ENCODE measurements at regions not wholly inside any gene's neighbourhood (a gene's known extent, or its start where the extent isn't known, plus 50 kb on each side); places are given as distances from the start of the nearest gene placed in this dataset.

- no peaks in the 10 kb centered on the region for H3K4me1 ChIP-seq (ENCODE audit: control insufficient read depth, extremely low read depth, insufficient read depth, low read length)
- DNase-seq (ENCODE audit: low read depth, low spot score) (no peak), FAIRE-seq (no peak)
- no peak overlapping the region for H3K9ac ChIP-seq (ENCODE audit: control insufficient read depth, extremely low read depth, insufficient read depth, low read length)
- H4K20me1 ChIP-seq (ENCODE audit: control insufficient read depth, extremely low read depth, insufficient read depth, low read length) = no peaks in the 10 kb centered on the region
- H3K9me1 ChIP-seq (ENCODE audit: control insufficient read depth, extremely low read depth, insufficient read depth, low read length) = no peaks in the 10 kb centered on the region
- dilution Hi-C loops (cut with MboI; ENCODE audit: extremely low pct_ligation_motif_present, low sequenced_read_pairs) = no loop called here
- H3K79me2 ChIP-seq (ENCODE audit: control insufficient read depth, insufficient read depth, low read length) = no peaks in the 10 kb centered on the region
- H3K36me3 ChIP-seq (ENCODE audit: control insufficient read depth in 2 of 2, extremely low read depth in 1 of 2, insufficient read depth in 2 of 2, low read length in 2 of 2) = no peaks in the 10 kb centered on the region
- no peaks in the 10 kb centered on the region for H3K9me3 ChIP-seq (ENCODE audit: control insufficient read depth, low read depth, low read length)
- no peak overlapping the region for H3K27ac ChIP-seq (ENCODE audit: control insufficient read depth, insufficient read depth, low read length)
- H2AFZ ChIP-seq (ENCODE audit: control insufficient read depth, low read length) = no peak overlapping the region
- H3K27me3 ChIP-seq (ENCODE audit: control insufficient read depth, extremely low read depth, insufficient read depth, low read length) = no peaks in the 10 kb centered on the region
- TF ChIP-seq, protein P1, sequence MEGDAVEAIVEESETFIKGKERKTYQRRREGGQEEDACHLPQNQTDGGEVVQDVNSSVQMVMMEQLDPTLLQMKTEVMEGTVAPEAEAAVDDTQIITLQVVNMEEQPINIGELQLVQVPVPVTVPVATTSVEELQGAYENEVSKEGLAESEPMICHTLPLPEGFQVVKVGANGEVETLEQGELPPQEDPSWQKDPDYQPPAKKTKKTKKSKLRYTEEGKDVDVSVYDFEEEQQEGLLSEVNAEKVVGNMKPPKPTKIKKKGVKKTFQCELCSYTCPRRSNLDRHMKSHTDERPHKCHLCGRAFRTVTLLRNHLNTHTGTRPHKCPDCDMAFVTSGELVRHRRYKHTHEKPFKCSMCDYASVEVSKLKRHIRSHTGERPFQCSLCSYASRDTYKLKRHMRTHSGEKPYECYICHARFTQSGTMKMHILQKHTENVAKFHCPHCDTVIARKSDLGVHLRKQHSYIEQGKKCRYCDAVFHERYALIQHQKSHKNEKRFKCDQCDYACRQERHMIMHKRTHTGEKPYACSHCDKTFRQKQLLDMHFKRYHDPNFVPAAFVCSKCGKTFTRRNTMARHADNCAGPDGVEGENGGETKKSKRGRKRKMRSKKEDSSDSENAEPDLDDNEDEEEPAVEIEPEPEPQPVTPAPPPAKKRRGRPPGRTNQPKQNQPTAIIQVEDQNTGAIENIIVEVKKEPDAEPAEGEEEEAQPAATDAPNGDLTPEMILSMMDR (optimal IDR thresholded peaks at IDR 0.05 in 1 of 3, IDR thresholded peaks at IDR 0.05 in 1 of 3, conservative IDR thresholded peaks at IDR 0.05 in 1 of 3; ENCODE audit: extremely low read depth in 1 of 3, insufficient read depth in 2 of 3, low read length in 3 of 3) = no peak
- no peak for TF ChIP-seq EZH2 (IDR thresholded peaks at IDR 0.05; ENCODE audit: low read length)
- no peak overlapping the region for H3K4me3 ChIP-seq (ENCODE audit: control insufficient read depth in 2 of 3, extremely low read depth in 1 of 3, insufficient read depth in 2 of 3, low read depth in 1 of 3, low read length in 3 of 3)
- no peak overlapping the region for H3K4me2 ChIP-seq (ENCODE audit: control insufficient read depth, extremely low read depth, insufficient read depth, low read depth, low read length)
These were observed 145.0 kb upstream of the ZC3H11B start for GRCh38 chr1:219757890-219758289.

GRCh38 chr1:219755234-219755633, 142.3 kb upstream of the ZC3H11B start:
- Histone ChIP-seq H2AFZ (ENCODE audit: control insufficient read depth, low read length) (no peak overlapping the region), H3K4me2 (ENCODE audit: control insufficient read depth, extremely low read depth, insufficient read depth, low read depth, low read length) (no peak overlapping the region), H3K9me3 (ENCODE audit: control insufficient read depth, low read depth, low read length) (no peaks in the 10 kb centered on the region), H3K27me3 (ENCODE audit: control insufficient read depth, extremely low read depth, insufficient read depth, low read length) (no peaks in the 10 kb centered on the region), H4K20me1 (ENCODE audit: control insufficient read depth, extremely low read depth, insufficient read depth, low read length) (no peaks in the 10 kb centered on the region), H3K9ac (ENCODE audit: control insufficient read depth, extremely low read depth, insufficient read depth, low read length) (no peak overlapping the region), H3K4me1 (ENCODE audit: control insufficient read depth, extremely low read depth, insufficient read depth, low read length) (no peaks in the 10 kb centered on the region), H3K36me3 (ENCODE audit: control insufficient read depth in 2 of 2, extremely low read depth in 1 of 2, insufficient read depth in 2 of 2, low read length in 2 of 2) (no peaks in the 10 kb centered on the region), H3K79me2 (ENCODE audit: control insufficient read depth, insufficient read depth, low read length) (no peaks in the 10 kb centered on the region), H3K4me3 (ENCODE audit: control insufficient read depth in 2 of 3, extremely low read depth in 1 of 3, insufficient read depth in 2 of 3, low read depth in 1 of 3, low read length in 3 of 3) (no peak overlapping the region), H3K9me1 (ENCODE audit: control insufficient read depth, extremely low read depth, insufficient read depth, low read length) (no peaks in the 10 kb centered on the region), H3K27ac (ENCODE audit: control insufficient read depth, insufficient read depth, low read length) (no peak overlapping the region)
- FAIRE-seq = no peak
- DNase-seq (ENCODE audit: low read depth, low spot score) = no peak
- dilution Hi-C loops (cut with MboI; ENCODE audit: extremely low pct_ligation_motif_present, low sequenced_read_pairs) = no loop called here
- TF ChIP-seq, protein P1 (optimal IDR thresholded peaks at IDR 0.05 in 1 of 3, IDR thresholded peaks at IDR 0.05 in 1 of 3, conservative IDR thresholded peaks at IDR 0.05 in 1 of 3; ENCODE audit: extremely low read depth in 1 of 3, insufficient read depth in 2 of 3, low read length in 3 of 3) = no peak
- TF ChIP-seq EZH2 (IDR thresholded peaks at IDR 0.05; ENCODE audit: low read length) = no peak
